K562 (cell line): ENCODE measurements at regions not wholly inside any gene's neighbourhood (a gene's known extent, or its start where the extent isn't known, plus 50 kb on each side); places are given as distances from the start of the nearest gene placed in this dataset.
"Not testable (repeated sequence)": the region's sequence is repeated elsewhere in the genome, so short reads cannot be mapped to it uniquely, and the experiment has no call there.

ENCODE experiments used
- ATAC-seq: fragments of 200-7000 bp; cut with Tn5 transposase; 3 replicates; pipeline ENCODE4 v1.9.1; 2020; ENCODE audit warnings: moderate library complexity
- BruUV-seq: library from RNA; stranded (reverse); fragments of 400-500 nt; replicated peaks from 2 replicates; lab custom pipeline; 2021; lab: Mats Ljungman, UMichigan
- CTCF ChIA-PET: fragments of 300-600 bp; formaldehyde crosslinking; extraction: SDS; loops from one replicate; lab custom pipeline; 2021; ENCODE audit warnings: low intra/inter-chr PET ratio; lab: Yijun Ruan, JAX
- POLR2A ChIA-PET: fragments of 300-600, 350-650 bp; sonication (Branson Sonifier 250); formaldehyde crosslinking; extraction: SDS; loops from one replicate; lab custom pipeline; 2021; ENCODE audit warnings: antibody characterized with exemption, inconsistent platforms; lab: Yijun Ruan, JAX
- DNase-seq, 4 experiments: peaks; one replicate each; pipeline versions ENCODE4 v3.0.0 to v3.0.0-alpha.2; 2011 to 2018; ENCODE audit warnings: low spot score in 3 of 4, mixed read lengths in 3 of 4; ENCODE audit errors: extremely low read depth in 1 of 4
- FAIRE-seq: peaks from 2 replicates; lab custom pipeline; 2011; peaks lifted over from hg19 to GRCh38; lab: Jason Lieb, UNC
- H2AFZ ChIP-seq: 2 replicates; pipeline ENCODE4 v1.6.0; 2011; ENCODE audit warnings: low read depth, low read length, control low read depth, inconsistent platforms
- H3K27ac ChIP-seq: fragments of 200-600 bp; 3 replicates; pipeline ENCODE4 v1.8.0; 2011; ENCODE audit warnings: low read depth, mild to moderate bottlenecking, control low read depth, inconsistent platforms, low read length, moderate library complexity, mixed read lengths; ENCODE audit errors: extremely low read depth
- H3K27me3 ChIP-seq, 2 experiments: fragments of 300-600 bp in 1 of 2; 2 replicates in 1 of 2; 3 replicates in 1 of 2; pipeline versions ENCODE4 v1.6.0 to v1.8.0; 2011; ENCODE audit warnings: inconsistent platforms in 2 of 2, low read length in 2 of 2, mild to moderate bottlenecking in 1 of 2, mixed read lengths in 1 of 2, moderate library complexity in 1 of 2; ENCODE audit not compliant: control insufficient read depth in 2 of 2, insufficient read depth in 2 of 2
- H3K36me3 ChIP-seq: fragments of 300-600 bp; 3 replicates; pipeline ENCODE4 v1.8.0; 2011; ENCODE audit warnings: mild to moderate bottlenecking, low read length, inconsistent platforms; ENCODE audit not compliant: control insufficient read depth, insufficient read depth
- H3K4me1 ChIP-seq, 2 experiments: fragments of 200-600 bp in 1 of 2; replicated peaks in 1 of 2; 2 replicates in 1 of 2; 3 replicates in 1 of 2; pipeline versions ENCODE4 v1.5.1 to v1.8.0; 2011; ENCODE audit warnings: inconsistent platforms in 2 of 2, low read length in 2 of 2, mild to moderate bottlenecking in 1 of 2, mixed read lengths in 1 of 2, moderate library complexity in 1 of 2; ENCODE audit not compliant: control insufficient read depth in 2 of 2, insufficient read depth in 2 of 2
- H3K4me2 ChIP-seq: 2 replicates; pipeline ENCODE4 v1.6.1; 2011; ENCODE audit warnings: low read length, control low read depth, inconsistent platforms, mixed read lengths; ENCODE audit not compliant: insufficient read depth
- H3K4me3 ChIP-seq: fragments of 200-600 bp; sonication (generic), shearing (Covaris generic); 2 replicates; pipeline ENCODE4 v1.5.1; 2016; ENCODE audit warnings: control low read depth, inconsistent platforms
- H3K79me2 ChIP-seq: fragments of 200-600 bp; 3 replicates; pipeline ENCODE4 v1.8.0; 2011; ENCODE audit warnings: low read length, inconsistent platforms; ENCODE audit not compliant: control insufficient read depth, insufficient read depth
- H3K9ac ChIP-seq, 2 experiments: 2 replicates each; pipeline versions ENCODE4 v1.6.0 to v1.6.1; 2011; ENCODE audit warnings: low read depth in 2 of 2, low read length in 2 of 2, control low read depth in 1 of 2, inconsistent platforms in 1 of 2, mild to moderate bottlenecking in 1 of 2, mixed read lengths in 1 of 2; ENCODE audit not compliant: insufficient read depth in 1 of 2
- H3K9me1 ChIP-seq: one replicate; pipeline ENCODE4 v1.6.0; 2011; ENCODE audit warnings: inconsistent platforms, mild to moderate bottlenecking, low read length, moderate library complexity; ENCODE audit not compliant: control insufficient read depth, insufficient read depth
- H3K9me3 ChIP-seq: replicated peaks from 2 replicates; pipeline ENCODE4 v1.5.1; 2011; ENCODE audit warnings: low read depth, low read length, inconsistent platforms; ENCODE audit not compliant: control insufficient read depth, insufficient read depth
- H4K20me1 ChIP-seq: replicated peaks from 2 replicates; pipeline ENCODE4 v1.6.1; 2011; ENCODE audit warnings: low read length, inconsistent platforms, mixed read lengths; ENCODE audit not compliant: control insufficient read depth, insufficient read depth
- ATF1 ChIP-seq, 2 experiments: fragments of 450-650 bp in 1 of 2; IDR thresholded peaks; 2 replicates each; pipeline ENCODE4 v1.6.1; 2016; ENCODE audit warnings: missing compliant biosample characterization in 1 of 2, missing genetic modification characterization in 1 of 2
- ESRRA ChIP-seq: fragments of 450-650 bp; IDR thresholded peaks from 2 replicates; pipeline ENCODE4 v1.6.1; 2014; ENCODE audit warnings: low read depth, mild to moderate bottlenecking, moderate library complexity, borderline replicate concordance
- SNIP1 ChIP-seq: fragments of 450-650 bp; IDR thresholded peaks from 2 replicates; pipeline ENCODE4 v1.7.1; 2017; ENCODE audit warnings: low read depth, mild to moderate bottlenecking
- TRIM24 ChIP-seq, 2 experiments: fragments of 450-650 bp; IDR thresholded peaks; 2 replicates each; pipeline ENCODE4 v1.6.1; 2016
- ZNF717 ChIP-seq: fragments of 250-450 bp; sonication (Bioruptor Pico); IDR thresholded peaks from 2 replicates; pipeline ENCODE4 v1.5.0; 2021
- WGBS: fragments of 100-300 bp; shearing (Covaris generic); methylation state at CpG from one replicate; pipeline ENCODE4 v1.1.6; 2016; ENCODE audit warnings: low coverage, mixed read lengths; ENCODE audit not compliant: insufficient coverage; ENCODE audit errors: missing lambda C conversion rate; 5-methylcytosine and 5-hydroxymethylcytosine counted together
- in situ Hi-C: fragments of 300-500 bp; cut with MboI; formaldehyde crosslinking; loops from 4 replicates; pipeline ENCODE4 v1.15.0; 2018; ENCODE audit warnings: inconsistent platforms, mixed read lengths
- intact Hi-C: fragments of 100-400 bp; cut with micrococcal nuclease; formaldehyde crosslinking; loops from 2 replicates; pipeline ENCODE4 v1.14.2; 2022
- TF ChIP-seq, protein P1 (sequence below): fragments of 450-650 bp; formaldehyde crosslinking; IDR thresholded peaks from 2 replicates; pipeline ENCODE4 v1.4.0; 2020; ENCODE audit warnings: mild to moderate bottlenecking, moderate library complexity
- TF ChIP-seq, protein P2 (sequence below): sonication (generic); formaldehyde crosslinking; IDR thresholded peaks from 2 replicates; pipeline ENCODE4 v1.8.0; 2022; ENCODE audit warnings: mild to moderate bottlenecking, missing genetic modification reagents

DNA sequence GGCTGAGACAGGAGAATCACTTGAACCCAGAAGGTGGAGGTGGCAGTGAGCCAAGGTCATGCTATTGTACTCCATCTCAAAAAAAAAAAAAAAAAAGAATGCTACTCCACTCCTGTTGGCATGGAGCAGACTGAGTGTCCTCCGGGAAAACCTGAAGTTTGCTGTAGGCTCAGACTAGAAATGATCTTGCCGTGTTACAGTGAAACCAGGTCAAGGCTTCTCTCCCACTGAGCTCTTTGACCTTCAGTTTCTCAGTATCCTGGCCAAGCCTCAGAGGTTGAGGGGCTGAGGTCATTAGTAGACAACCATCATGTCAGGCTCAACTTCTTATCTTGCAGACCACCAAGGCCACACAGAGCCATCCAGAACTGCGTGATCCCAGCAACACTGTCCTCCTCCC, 348.6 kb upstream of the ZNF32 start (continued):
- TF ChIP-seq, protein P1, sequence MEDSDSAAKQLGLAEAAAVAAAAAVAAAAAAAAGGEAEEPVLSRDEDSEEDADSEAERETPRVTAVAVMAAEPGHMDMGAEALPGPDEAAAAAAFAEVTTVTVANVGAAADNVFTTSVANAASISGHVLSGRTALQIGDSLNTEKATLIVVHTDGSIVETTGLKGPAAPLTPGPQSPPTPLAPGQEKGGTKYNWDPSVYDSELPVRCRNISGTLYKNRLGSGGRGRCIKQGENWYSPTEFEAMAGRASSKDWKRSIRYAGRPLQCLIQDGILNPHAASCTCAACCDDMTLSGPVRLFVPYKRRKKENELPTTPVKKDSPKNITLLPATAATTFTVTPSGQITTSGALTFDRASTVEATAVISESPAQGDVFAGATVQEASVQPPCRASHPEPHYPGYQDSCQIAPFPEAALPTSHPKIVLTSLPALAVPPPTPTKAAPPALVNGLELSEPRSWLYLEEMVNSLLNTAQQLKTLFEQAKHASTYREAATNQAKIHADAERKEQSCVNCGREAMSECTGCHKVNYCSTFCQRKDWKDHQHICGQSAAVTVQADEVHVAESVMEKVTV (CRISPR knock-in tag): no peak
- TF ChIP-seq SNIP1 (no peak), ZNF717 (CRISPR knock-in tag) (no peak), ESRRA (no peak)
- TF ChIP-seq, protein P2, sequence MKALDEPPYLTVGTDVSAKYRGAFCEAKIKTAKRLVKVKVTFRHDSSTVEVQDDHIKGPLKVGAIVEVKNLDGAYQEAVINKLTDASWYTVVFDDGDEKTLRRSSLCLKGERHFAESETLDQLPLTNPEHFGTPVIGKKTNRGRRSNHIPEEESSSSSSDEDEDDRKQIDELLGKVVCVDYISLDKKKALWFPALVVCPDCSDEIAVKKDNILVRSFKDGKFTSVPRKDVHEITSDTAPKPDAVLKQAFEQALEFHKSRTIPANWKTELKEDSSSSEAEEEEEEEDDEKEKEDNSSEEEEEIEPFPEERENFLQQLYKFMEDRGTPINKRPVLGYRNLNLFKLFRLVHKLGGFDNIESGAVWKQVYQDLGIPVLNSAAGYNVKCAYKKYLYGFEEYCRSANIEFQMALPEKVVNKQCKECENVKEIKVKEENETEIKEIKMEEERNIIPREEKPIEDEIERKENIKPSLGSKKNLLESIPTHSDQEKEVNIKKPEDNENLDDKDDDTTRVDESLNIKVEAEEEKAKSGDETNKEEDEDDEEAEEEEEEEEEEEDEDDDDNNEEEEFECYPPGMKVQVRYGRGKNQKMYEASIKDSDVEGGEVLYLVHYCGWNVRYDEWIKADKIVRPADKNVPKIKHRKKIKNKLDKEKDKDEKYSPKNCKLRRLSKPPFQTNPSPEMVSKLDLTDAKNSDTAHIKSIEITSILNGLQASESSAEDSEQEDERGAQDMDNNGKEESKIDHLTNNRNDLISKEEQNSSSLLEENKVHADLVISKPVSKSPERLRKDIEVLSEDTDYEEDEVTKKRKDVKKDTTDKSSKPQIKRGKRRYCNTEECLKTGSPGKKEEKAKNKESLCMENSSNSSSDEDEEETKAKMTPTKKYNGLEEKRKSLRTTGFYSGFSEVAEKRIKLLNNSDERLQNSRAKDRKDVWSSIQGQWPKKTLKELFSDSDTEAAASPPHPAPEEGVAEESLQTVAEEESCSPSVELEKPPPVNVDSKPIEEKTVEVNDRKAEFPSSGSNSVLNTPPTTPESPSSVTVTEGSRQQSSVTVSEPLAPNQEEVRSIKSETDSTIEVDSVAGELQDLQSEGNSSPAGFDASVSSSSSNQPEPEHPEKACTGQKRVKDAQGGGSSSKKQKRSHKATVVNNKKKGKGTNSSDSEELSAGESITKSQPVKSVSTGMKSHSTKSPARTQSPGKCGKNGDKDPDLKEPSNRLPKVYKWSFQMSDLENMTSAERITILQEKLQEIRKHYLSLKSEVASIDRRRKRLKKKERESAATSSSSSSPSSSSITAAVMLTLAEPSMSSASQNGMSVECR (CRISPR knock-in tag): no peak
- TF ChIP-seq, all 486 proteins: peak for 0

DNA sequence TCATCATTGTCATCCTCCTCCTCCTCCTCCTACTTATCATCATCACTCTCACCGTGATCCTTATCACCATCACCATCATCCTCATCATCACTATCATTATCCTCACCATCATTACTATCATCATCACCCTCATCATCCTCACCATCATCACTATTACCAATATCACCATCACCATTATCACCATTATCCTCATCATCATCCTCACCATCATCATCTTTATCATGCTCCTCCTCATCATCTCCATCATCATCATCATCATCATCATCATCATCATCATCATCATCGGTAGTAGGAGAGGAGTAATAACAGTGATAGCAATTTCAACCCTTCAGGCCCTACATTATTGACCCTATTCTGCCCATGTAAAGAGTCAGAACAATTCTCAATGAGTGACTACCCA, 345.9 kb upstream of the ZNF32 start:
- in situ Hi-C loops (no loop called here), intact Hi-C loops (no loop called here)
- Histone ChIP-seq H2AFZ (no peak overlapping the region), H3K4me1 (no peaks in the 10 kb centered on the region), H3K79me2 (no peaks in the 10 kb centered on the region), H3K4me2 (no peak overlapping the region), H3K4me3 (no peak overlapping the region), H3K27ac (no peak overlapping the region), H3K36me3 (no peaks in the 10 kb centered on the region), H4K20me1 (no peaks in the 10 kb centered on the region; the same call in 1 of the 2 replicates), H3K27me3 (peaks cover 0 to 4% of the 10 kb centered on the region in 2 experiments; a peak in 2 of 5 replicates), H3K9ac (no peak overlapping the region), H3K9me3 (no peaks in the 10 kb centered on the region), H3K9me1 (no peaks in the 10 kb centered on the region)
- ChIA-PET POLR2A (no interaction called here), CTCF (no interaction called here)
- 3% methylated on average over 2 of the region's 2 CpGs for WGBS
- FAIRE-seq (no peak), ATAC-seq (no peak), DNase-seq (no peak)
- TF ChIP-seq TRIM24 (IDR thresholded peaks at IDR 0.05) (no peak), ATF1 (CRISPR knock-in tag; IDR thresholded peaks at IDR 0.05) (no peak), ATF1 (tag; IDR thresholded peaks at IDR 0.05) (peak; percentile 11; the same call in 1 of the 2 replicates)
- BruUV-seq: no TSS peak

DNA sequence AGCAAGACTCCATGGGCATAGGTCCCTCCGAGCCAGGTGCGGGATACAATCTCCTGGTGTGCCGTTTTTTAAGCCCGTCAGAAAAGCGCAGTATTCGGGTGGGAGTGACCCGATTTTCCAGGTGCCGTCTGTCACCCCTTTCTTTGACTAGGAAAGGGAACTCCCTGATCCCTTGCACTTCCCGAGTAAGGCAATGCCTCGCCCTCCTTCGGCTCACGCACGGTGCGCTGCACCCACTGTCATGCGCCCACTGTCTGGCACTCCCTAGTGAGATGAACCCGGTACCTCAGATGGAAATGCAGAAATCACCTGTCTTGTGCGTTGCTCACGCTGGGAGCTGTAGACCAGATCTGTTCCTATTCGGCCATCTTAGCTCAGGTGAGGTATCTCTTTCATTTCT, 344.1 kb upstream of the ZNF32 start:
- ATAC-seq, H3K27me3 ChIP-seq, H3K9me1 ChIP-seq, BruUV-seq, DNase-seq, H3K79me2 ChIP-seq, POLR2A ChIA-PET, H2AFZ ChIP-seq, H3K9me3 ChIP-seq, H3K4me3 ChIP-seq, CTCF ChIA-PET, FAIRE-seq, H3K9ac ChIP-seq, H3K36me3 ChIP-seq, H3K27ac ChIP-seq, H3K4me2 ChIP-seq, intact Hi-C loops, in situ Hi-C loops, H4K20me1 ChIP-seq, H3K4me1 ChIP-seq: not testable (repeated sequence)
- WGBS: 0% methylated on average over 15 of the region's 19 CpGs
